ENCODE measurements at regions not wholly inside any gene's neighbourhood (a gene's known extent, or its start where the extent isn't known, plus 50 kb on each side); places are given as distances from the start of the nearest gene placed in this dataset.

DNA sequence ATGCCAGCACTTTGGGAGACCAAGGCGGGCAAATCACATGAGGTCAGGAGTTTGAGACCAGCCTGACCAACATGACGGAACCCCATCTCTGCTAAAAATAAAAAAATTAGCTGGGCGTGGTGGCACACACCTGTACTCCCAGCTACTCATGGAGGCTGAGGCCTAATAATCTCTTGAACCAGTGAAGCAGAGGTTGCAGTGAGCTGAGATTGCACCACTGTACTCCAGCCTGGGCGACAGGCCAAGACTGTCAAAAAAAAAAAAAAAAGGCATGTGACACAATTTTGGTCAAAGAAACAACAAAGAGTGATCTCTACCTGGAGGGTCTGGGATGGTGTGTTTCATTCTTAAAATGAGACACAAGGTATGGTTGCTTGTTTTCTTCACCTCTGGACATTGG, 188.2 kb upstream of the HS3ST1 start (continued):
- TF ChIP-seq, protein P1, sequence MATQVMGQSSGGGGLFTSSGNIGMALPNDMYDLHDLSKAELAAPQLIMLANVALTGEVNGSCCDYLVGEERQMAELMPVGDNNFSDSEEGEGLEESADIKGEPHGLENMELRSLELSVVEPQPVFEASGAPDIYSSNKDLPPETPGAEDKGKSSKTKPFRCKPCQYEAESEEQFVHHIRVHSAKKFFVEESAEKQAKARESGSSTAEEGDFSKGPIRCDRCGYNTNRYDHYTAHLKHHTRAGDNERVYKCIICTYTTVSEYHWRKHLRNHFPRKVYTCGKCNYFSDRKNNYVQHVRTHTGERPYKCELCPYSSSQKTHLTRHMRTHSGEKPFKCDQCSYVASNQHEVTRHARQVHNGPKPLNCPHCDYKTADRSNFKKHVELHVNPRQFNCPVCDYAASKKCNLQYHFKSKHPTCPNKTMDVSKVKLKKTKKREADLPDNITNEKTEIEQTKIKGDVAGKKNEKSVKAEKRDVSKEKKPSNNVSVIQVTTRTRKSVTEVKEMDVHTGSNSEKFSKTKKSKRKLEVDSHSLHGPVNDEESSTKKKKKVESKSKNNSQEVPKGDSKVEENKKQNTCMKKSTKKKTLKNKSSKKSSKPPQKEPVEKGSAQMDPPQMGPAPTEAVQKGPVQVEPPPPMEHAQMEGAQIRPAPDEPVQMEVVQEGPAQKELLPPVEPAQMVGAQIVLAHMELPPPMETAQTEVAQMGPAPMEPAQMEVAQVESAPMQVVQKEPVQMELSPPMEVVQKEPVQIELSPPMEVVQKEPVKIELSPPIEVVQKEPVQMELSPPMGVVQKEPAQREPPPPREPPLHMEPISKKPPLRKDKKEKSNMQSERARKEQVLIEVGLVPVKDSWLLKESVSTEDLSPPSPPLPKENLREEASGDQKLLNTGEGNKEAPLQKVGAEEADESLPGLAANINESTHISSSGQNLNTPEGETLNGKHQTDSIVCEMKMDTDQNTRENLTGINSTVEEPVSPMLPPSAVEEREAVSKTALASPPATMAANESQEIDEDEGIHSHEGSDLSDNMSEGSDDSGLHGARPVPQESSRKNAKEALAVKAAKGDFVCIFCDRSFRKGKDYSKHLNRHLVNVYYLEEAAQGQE (IDR thresholded peaks at IDR 0.05; ENCODE audit: unreplicated experiment), result no peak
- TF ChIP-seq, protein P2, sequence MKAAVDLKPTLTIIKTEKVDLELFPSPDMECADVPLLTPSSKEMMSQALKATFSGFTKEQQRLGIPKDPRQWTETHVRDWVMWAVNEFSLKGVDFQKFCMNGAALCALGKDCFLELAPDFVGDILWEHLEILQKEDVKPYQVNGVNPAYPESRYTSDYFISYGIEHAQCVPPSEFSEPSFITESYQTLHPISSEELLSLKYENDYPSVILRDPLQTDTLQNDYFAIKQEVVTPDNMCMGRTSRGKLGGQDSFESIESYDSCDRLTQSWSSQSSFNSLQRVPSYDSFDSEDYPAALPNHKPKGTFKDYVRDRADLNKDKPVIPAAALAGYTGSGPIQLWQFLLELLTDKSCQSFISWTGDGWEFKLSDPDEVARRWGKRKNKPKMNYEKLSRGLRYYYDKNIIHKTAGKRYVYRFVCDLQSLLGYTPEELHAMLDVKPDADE (IDR thresholded peaks at IDR 0.05), result no peak
- no peak for TF ChIP-seq JUNB (IDR thresholded peaks at IDR 0.05; ENCODE audit: unreplicated experiment)
- no peak for TF ChIP-seq POLR2AphosphoS5 (IDR thresholded peaks at IDR 0.05; ENCODE audit: low read depth)
- no peak for TF ChIP-seq EZH2 (IDR thresholded peaks at IDR 0.05; ENCODE audit: low read depth, unreplicated experiment)
- no peak for TF ChIP-seq CREB1 (CRISPR knock-in tag; IDR thresholded peaks at IDR 0.05; ENCODE audit: low read depth)
- no peak for TF ChIP-seq EZH2phosphoT487 (IDR thresholded peaks at IDR 0.05; ENCODE audit: unreplicated experiment)
- TF ChIP-seq NANOG (IDR thresholded peaks at IDR 0.05; ENCODE audit: borderline replicate concordance), result no peak

DNA sequence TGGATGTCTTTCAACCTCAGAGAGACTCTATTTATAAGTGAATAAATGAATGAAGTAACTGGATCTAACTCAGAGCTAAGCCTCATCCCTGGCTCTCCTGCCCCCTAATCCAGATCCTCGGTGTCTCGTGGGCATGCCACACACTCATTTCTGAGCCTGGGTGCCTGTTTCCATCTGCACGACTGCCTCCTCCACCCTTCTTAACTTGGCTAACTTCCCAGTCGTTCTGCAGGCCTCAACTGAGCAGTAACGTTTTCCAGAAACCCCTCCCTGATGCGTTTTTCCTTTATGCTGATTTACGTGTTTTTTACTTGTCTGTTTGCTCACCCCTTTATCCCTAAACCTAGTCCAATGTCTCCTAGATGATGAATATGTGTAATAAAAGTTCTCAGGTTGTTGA, 186.9 kb upstream of the HS3ST1 start:
- no peaks in the 10 kb centered on the region for H3K4me1 Mint-ChIP-seq
- no peaks in the 10 kb centered on the region for H4K20me1 ChIP-seq (replicated peaks; ENCODE audit: insufficient read depth)
- no peaks in the 10 kb centered on the region for H3K9me3 Mint-ChIP-seq
- ATAC-seq (no peak), DNase-seq (ENCODE audit: low spot score) (no peak)
- H3K9me2 ChIP-seq (ENCODE audit: insufficient read depth), result 0 out of 2 replicates have a peak, but pooled peaks cover 3% of the 10 kb centered on the region
- H3K27ac ChIP-seq (ENCODE audit: low read depth), result no peak overlapping the region
- H3F3A ChIP-seq (replicated peaks; ENCODE audit: low read depth), result no peaks in the 10 kb centered on the region
- no peaks in the 10 kb centered on the region for H3K36me3 Mint-ChIP-seq (ENCODE audit: low read depth)
- no peaks in the 10 kb centered on the region for H3K27me3 ChIP-seq (ENCODE audit: insufficient read depth)
- no peak overlapping the region for H3K4me2 ChIP-seq
- no peaks in the 10 kb centered on the region for H3K36me3 ChIP-seq (ENCODE audit: insufficient read depth)
- H3K27me3 Mint-ChIP-seq (ENCODE audit: insufficient read depth, low read depth, poor library complexity), result no peaks in the 10 kb centered on the region
- no peaks in the 10 kb centered on the region for H3K4me1 ChIP-seq (ENCODE audit: insufficient read depth)
- no peak overlapping the region for H3K4me3 ChIP-seq
- H3K79me2 ChIP-seq (replicated peaks; ENCODE audit: insufficient read depth), result no peaks in the 10 kb centered on the region
- peak overlapping the region; percentile 72; the same call in 1 of the 2 replicates for H2AFZ ChIP-seq
- H3K27ac Mint-ChIP-seq, result no peak overlapping the region
- H3K4me3 Mint-ChIP-seq, result no peak overlapping the region
- TF ChIP-seq POLR2AphosphoS5 (IDR thresholded peaks at IDR 0.05; ENCODE audit: low read depth) (no peak), CREB1 (CRISPR knock-in tag; IDR thresholded peaks at IDR 0.05; ENCODE audit: low read depth) (no peak), ZNF114 (CRISPR knock-in tag; IDR thresholded peaks at IDR 0.05) (no peak), JUNB (IDR thresholded peaks at IDR 0.05; ENCODE audit: unreplicated experiment) (no peak), EZH2 (IDR thresholded peaks at IDR 0.05; ENCODE audit: low read depth, unreplicated experiment) (no peak), STAT1 (IDR thresholded peaks at IDR 0.05; ENCODE audit: unreplicated experiment) (no peak)
- TF ChIP-seq, protein P1 (IDR thresholded peaks at IDR 0.05; ENCODE audit: unreplicated experiment), result no peak
- TF ChIP-seq, protein P2 (IDR thresholded peaks at IDR 0.05), result no peak
